Erythroblast (primary cell): ENCODE measurements at regions not wholly inside any gene's neighbourhood (a gene's known extent, or its start where the extent isn't known, plus 50 kb on each side); places are given as distances from the start of the nearest gene placed in this dataset.

ENCODE experiments used
- GATA1 ChIP-seq: IDR thresholded peaks from 2 replicates; pipeline ENCODE4 v1.6.1; 2011; ENCODE audit warnings: low read depth, mild to moderate bottlenecking, control low read depth, low read length, moderate library complexity
- POLR2A ChIP-seq: IDR thresholded peaks from 2 replicates; pipeline ENCODE4 v1.6.1; 2011; ENCODE audit warnings: mild to moderate bottlenecking, low read length

- TF ChIP-seq POLR2A (no peak), GATA1 (no peak)
Measured at GRCh38 chr22:47629791-47630655, 867.6 kb downstream of the TBC1D22A start.
